ENCODE measurements at regions not wholly inside any gene's neighbourhood (a gene's known extent, or its start where the extent isn't known, plus 50 kb on each side); places are given as distances from the start of the nearest gene placed in this dataset.

DNA sequence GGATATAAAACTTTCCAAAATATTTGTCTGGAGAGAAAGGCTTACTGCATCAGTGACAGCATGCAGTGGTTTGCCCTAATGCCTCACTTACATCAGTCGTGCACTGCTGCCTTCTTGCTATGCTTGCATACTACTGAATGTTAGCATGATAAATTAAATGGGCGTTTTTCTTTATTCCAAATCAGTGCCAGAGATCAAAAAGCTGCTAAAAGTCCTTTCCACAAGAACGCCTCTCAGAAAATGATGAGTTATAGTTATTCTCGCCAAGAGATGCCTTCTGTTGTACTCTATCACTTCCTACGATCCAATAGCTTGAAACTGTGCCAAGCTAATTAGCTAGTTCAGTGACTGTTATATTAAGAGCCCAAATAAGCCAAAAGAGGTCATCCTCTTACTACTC lies 345.8 kb upstream of the ROBO2 start:
- peak; percentile 21 for DNase-seq (ENCODE audit: low spot score)

DNA sequence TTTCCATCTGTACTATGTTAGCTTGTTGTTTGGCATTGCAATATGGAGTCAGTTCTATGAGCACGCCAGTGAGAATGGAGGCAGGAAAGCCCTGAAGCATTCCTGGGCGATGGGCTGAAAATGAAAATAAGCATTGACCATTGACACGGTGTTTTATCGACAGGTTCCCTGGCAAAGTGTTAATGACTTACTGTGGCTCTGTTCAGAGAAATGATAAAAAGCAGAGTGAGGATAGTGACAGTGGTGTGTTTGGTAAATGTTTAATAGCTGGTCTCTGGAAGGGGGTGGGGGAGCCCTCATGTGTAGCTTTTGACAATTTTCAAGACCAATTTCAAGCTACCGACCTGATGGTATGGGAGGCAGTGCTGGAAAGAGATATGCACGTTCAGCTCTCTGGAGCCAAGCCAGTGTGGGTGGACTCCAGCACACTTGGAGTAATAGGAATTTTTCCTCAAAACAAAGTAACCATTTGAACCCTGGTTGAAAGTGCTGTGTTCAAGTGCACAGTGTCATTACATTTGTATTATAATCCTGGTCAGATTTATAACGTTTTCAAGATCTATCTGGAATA lies 341.7 kb upstream of the ROBO2 start:
- peak; percentile 2 for DNase-seq (ENCODE audit: low spot score)

DNA sequence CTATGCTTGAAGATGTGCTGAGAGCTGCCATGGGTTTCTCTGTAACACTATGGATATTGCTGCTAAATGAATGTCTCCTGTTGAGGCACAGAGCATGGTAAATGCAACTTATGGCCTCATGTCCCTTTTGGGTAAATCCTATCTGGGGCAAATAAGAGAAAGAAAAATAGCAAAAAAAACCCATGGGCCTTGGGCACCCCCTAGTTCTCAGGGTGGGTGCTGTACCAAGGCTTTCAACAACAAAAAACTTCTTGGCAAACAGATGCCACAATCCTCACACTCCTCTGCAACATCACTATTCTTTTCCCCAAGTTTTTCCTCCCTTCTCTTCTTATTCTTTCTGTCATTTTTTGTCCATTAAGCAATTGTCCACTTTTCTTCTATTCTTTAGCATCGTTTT lies 340.1 kb upstream of the ROBO2 start:
- DNase-seq (ENCODE audit: low spot score) = no peak

- no peak for DNase-seq (ENCODE audit: low spot score)
These were observed 339.6 kb upstream of the ROBO2 start for GRCh38 chr3:76700323-76700722.

- no peak for DNase-seq (ENCODE audit: low spot score)
These were observed 337.2 kb upstream of the ROBO2 start for GRCh38 chr3:76702676-76703075.

- DNase-seq (ENCODE audit: low spot score) = no peak
These were observed 324.5 kb upstream of the ROBO2 start for GRCh38 chr3:76715426-76715825.

- DNase-seq (ENCODE audit: low spot score) = no peak
These were observed 316.5 kb upstream of the ROBO2 start for GRCh38 chr3:76723366-76723765.

- DNase-seq (ENCODE audit: low spot score) = no peak
These were observed 315.8 kb upstream of the ROBO2 start for GRCh38 chr3:76724075-76724474.

GRCh38 chr3:76724706-76725105 lies 315.2 kb upstream of the ROBO2 start:
- no peak for DNase-seq (ENCODE audit: low spot score)

GRCh38 chr3:76726034-76726433 lies 313.9 kb upstream of the ROBO2 start:
- no peak for DNase-seq (ENCODE audit: low spot score)

DNA sequence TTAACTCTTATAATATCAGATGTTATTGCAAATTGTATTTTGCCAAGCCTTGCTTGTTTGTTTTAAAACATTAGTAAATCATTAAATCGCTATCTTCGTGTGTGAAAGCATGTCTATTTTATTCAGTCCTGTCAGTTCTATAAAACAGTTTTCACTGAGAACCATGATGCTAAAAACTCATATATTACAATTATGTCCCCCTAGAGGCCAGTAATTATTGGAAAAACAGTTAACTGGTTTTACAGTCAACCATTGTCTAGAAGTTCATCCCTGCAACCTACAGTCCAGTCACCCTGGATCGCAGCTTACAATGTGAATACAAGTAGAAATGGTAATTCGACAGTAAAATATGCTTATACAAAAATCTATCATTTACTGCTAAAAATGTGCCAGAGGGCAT lies 311.5 kb upstream of the ROBO2 start:
- no peak for DNase-seq (ENCODE audit: low spot score)

DNA sequence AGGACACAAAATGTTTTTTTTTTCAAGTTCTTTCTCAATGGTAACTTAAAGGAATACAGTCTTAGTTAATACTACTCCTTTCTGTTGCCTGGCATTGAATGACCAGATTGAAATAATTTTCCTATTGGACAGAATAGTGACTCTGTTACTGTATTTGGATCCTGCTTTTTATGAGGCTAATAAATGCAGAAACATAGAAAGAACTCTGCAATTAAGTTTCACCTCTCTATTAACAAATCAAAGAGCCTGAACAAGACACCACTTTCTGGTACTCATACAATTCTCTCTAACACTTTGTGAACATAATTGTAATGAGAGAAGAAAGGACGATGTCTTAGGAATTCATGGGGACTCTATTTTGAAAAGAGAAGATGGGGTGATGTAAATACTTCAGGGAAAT lies 308.4 kb upstream of the ROBO2 start:
- no peak for DNase-seq (ENCODE audit: low spot score)

- no peak for DNase-seq (ENCODE audit: low spot score)
These were observed 306.7 kb upstream of the ROBO2 start for GRCh38 chr3:76733073-76733759.

- DNase-seq (ENCODE audit: low spot score) = no peak
These were observed 304.7 kb upstream of the ROBO2 start for GRCh38 chr3:76735152-76735551.

DNA sequence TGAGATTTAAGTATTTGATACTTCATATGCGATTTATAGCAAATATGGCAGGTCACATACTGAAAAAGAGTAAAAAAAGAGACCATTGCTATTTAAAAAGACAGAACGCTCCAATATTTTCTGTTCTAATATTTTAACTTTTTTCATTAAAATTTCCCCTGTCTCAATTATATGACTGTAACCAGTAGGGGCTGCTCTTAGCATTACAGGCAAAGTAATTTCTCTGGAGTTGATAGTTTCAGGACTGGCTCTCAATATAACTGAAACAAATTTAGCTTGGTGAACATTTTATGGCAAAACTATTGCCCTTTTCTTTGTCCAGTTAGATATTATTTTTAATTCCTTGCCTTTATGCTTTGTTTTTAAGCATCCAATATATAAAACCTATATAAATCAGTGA lies 286.3 kb upstream of the ROBO2 start:
- no peak for DNase-seq (ENCODE audit: low spot score)

DNA sequence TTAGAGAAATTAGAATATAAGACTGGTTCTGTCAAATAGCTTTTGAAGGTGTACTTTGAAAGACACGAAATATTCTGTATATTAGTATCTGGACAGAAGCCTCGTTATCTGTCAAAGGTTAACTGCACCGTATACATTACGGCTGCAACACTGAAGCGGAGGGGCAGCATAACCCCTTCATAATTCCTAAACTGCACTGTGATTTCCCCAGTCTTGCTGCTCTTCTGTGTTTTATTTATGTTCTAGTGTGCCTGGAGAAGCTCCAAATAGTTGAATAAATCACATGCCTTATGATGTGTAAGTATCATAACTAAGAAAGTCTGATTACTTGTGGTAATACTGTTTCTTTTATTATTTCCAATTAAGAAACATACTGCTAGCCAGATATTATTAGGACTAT lies 285.7 kb upstream of the ROBO2 start:
- DNase-seq (ENCODE audit: low spot score) = no peak

DNA sequence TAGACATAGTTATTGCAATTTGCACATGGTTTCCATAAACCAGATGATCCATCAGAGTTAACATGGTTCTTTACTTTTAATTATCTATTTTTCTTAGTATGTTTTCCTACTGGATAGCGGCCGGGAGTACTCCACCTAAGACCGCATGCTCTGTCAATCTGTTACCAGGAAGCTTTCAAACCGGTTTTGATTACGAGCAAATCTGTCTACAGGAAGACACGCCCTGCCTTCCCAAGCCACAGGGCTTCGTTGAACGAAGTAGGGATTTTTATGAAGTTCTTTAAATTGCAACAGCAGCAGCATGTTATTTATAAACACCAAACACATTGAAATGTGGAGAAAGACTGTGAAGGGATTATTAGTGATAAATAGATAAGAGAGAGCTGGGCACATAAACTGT lies 283.3 kb upstream of the ROBO2 start:
- peak; percentile 27 for DNase-seq (ENCODE audit: low spot score)

DNA sequence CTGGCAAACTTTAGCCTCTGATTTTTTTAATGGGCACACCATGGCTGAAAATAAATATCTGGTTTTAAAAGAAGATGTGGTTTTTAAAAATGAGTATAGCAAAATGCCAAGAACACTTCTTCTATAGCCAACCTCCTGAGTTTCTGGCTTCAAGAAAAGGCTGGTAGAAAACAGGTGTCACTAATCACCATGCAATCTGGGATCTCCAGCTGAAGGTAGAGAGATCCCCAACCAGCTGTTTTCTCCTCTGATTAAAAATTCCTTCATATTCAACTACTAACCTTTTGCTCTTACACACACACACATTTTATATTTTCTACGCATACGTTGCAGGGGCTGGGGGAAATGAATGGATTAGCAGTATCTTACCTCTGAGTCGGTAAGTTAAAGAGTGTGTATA lies 279.6 kb upstream of the ROBO2 start:
- DNase-seq (ENCODE audit: low spot score) = no peak

DNA sequence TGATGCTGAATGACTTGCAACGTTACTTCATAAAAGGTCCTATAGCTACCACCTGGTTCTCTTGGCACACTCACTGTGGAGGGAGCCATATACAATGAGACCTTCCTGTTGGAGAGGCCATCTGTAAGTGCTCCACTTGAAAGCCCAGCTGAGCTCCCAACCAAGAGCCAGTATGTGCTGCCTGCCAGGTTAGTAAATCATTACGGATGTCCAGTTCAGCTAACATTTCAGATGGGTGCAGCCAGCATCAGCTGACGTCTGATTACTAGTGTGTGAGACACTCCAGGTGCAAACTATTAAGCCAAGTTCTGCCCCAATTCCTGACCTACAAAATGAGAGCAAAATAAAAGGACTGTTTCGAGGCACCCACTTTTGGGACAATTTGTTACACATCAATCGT lies 274.4 kb upstream of the ROBO2 start:
- DNase-seq (ENCODE audit: low spot score) = peak; percentile 60

DNA sequence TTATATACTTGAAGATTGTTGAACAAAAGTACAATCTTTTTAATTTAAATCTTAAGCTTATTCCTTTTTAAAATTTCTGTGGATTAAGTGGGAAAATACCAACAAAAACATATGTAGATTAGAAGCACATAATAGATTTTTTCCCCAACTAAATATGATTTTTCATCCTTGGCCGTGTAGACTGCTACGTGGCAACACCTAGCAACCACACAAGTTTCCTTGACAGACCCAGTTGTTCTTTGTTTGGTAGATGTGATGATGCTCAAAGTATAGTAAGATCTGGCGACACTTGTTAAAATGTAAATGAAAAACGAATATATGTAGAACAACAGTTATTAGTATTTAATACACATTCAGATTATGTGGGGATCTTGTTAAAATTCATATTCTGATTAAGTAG lies 271.0 kb upstream of the ROBO2 start:
- DNase-seq (ENCODE audit: low spot score) = no peak

DNA sequence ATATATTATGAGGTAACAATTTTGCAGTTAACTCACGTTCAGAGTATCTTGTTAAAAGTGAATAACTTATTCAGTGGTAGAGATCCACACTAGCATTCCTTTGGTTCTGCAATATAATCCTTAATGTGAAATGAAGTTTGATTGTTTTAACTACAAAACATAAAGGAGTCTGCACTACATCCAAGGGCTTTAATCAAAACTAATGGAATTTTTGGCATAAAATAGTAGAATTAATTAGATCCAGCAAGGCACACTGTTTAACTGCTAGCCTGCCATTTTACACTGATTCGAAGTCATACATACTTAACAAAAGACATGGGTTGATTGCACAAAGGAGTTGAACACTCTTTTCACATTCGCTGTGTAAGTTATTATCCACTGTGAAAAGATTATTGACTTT lies 263.0 kb upstream of the ROBO2 start:
- no peak for DNase-seq (ENCODE audit: low spot score)

DNA sequence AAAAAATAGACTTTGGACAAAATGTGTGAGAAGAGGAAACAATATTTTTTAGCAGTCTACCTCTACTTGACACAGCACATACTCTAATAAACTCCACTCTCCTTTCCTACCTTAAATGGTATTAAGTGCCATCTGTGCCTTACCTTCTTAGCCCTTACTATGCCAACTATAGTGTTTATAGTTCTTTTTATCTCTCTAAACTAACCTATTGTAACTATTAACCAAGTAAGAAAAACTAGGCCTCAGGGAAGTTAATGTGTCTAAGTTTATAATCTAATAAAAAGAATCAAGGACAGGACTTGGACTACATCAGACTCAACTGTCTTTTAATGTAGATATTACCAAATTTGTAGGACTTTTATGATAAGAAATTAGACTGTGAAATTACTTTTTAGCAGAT lies 251.7 kb upstream of the ROBO2 start:
- DNase-seq (ENCODE audit: low spot score) = no peak

DNA sequence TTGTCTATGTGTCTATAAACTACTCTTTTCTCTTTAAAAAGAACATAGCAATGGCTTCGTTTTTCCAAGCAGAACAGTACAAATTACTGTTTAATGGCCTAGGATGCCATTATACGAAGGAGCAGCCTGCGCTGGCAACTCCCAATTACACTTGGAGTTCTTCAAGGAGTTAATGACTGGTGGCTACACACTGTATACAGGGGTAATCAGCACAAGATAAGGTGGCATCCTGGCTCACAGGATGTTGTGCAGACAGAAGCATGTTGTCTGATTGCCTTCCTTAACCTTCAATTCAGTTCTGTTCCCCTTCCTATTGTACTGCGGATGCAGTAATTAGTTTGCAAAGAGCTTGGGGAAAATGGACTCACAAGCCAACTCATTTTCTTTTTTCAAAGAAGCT lies 250.7 kb upstream of the ROBO2 start:
- no peak for DNase-seq (ENCODE audit: low spot score)

- no peak for DNase-seq (ENCODE audit: low spot score)
These were observed 228.5 kb upstream of the ROBO2 start for GRCh38 chr3:76811418-76811817.

Measured in kidney tubule cell (primary cell).